Small intestine (tissue), 7 donors: ENCODE measurements at regions not wholly inside any gene's neighbourhood (a gene's known extent, or its start where the extent isn't known, plus 50 kb on each side); places are given as distances from the start of the nearest gene placed in this dataset.

ENCODE experiments used
- DNase-seq, 2 donors: peaks; one replicate each; pipeline versions ENCODE4 v3.0.0 to v3.0.0-alpha.2; 2013
- FAIRE-seq: peaks from 2 replicates; lab custom pipeline; 2012; peaks lifted over from hg19 to GRCh38; lab: Jason Lieb, UNC
- H3K27ac ChIP-seq, 3 donors: one replicate each; pipeline ENCODE4 v1.5.1; 2013; ENCODE audit warnings: low read length in 2 of 3, mild to moderate bottlenecking in 2 of 3, control low read depth in 1 of 3, inconsistent platforms in 1 of 3, low read depth in 1 of 3, moderate library complexity in 1 of 3
- H3K27me3 ChIP-seq, 3 donors: one replicate each; pipeline ENCODE4 v1.6.1; 2013; ENCODE audit warnings: low read length in 3 of 3, inconsistent platforms in 1 of 3; ENCODE audit not compliant: control insufficient read depth in 3 of 3, insufficient read depth in 3 of 3
- H3K36me3 ChIP-seq, 3 donors: one replicate each; pipeline ENCODE4 v1.6.1; 2013; ENCODE audit warnings: low read length in 3 of 3, inconsistent platforms in 1 of 3, low read depth in 1 of 3, mild to moderate bottlenecking in 1 of 3, moderate library complexity in 1 of 3; ENCODE audit not compliant: control insufficient read depth in 3 of 3, insufficient read depth in 2 of 3
- H3K4me1 ChIP-seq, 3 donors: one replicate each; pipeline ENCODE4 v1.6.1; 2013; ENCODE audit warnings: low read length in 2 of 3, inconsistent platforms in 1 of 3, low read depth in 1 of 3, mild to moderate bottlenecking in 1 of 3, moderate library complexity in 1 of 3; ENCODE audit not compliant: control insufficient read depth in 3 of 3, insufficient read depth in 2 of 3
- H3K4me3 ChIP-seq, 3 donors: one replicate each; pipeline ENCODE4 v1.5.1; 2013; ENCODE audit warnings: low read length in 3 of 3, control low read depth in 1 of 3, inconsistent platforms in 1 of 3, low read depth in 1 of 3, mild to moderate bottlenecking in 1 of 3, moderate library complexity in 1 of 3
- H3K9me3 ChIP-seq, 2 donors: one replicate each; pipeline ENCODE4 v1.6.1; 2013; ENCODE audit warnings: low read depth in 1 of 2, low read length in 1 of 2; ENCODE audit not compliant: control insufficient read depth in 2 of 2, insufficient read depth in 1 of 2
- WGBS, 3 donors: extraction: QIAGEN DNeasy Blood & Tissue Kit; methylation state at CpG; one replicate each; pipeline ENCODE4 v1.1.7; 2013; 5-methylcytosine and 5-hydroxymethylcytosine counted together
- donor health status: healthy with polysubstance abuse.
- donor health status: control.
- donor health status: control.
- donor health status: Bipolar disorder and iron deficiency.
- donor health status: healthy.

DNA sequence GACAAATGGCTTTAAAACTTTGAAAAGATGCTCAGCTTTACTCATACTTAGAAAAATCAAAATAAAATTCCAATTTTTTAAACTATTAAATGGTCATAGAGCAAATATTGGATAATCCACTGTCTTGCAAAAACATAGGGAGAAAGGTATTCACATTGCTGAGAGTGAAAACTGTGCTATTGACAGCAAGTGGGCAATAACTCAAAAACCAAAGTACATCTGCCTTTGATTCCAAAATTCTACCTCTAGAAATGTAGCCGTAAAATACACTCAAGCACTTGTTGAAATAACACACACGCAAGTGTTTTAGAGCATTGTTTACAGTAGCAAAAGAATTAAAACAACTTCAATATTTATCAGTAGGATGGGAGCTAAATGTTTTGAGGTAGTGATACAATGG, 210.6 kb upstream of the HS3ST3A1 start:
- WGBS, 3 donors: 85 to 97% (median 92%) methylated on average over 2 of the region's 2 CpGs
- Histone ChIP-seq H3K9me3 (peaks cover 0 to 1% of the 10 kb centered on the region in 2 donors), H3K4me3 (no peak overlapping the region), H3K27me3 (no peaks in the 10 kb centered on the region), H3K36me3 (no peaks in the 10 kb centered on the region), H3K4me1 (no peaks in the 10 kb centered on the region), H3K27ac (no peak overlapping the region)
- FAIRE-seq: no peak
- no peak for DNase-seq

- Histone ChIP-seq H3K9me3 (peaks cover 0 to 1% of the 10 kb centered on the region in 2 donors), H3K27me3 (no peaks in the 10 kb centered on the region), H3K4me3 (no peak overlapping the region), H3K27ac (no peak overlapping the region), H3K4me1 (no peaks in the 10 kb centered on the region), H3K36me3 (no peaks in the 10 kb centered on the region)
- FAIRE-seq (no peak), DNase-seq (no peak)
- 64 to 68% (median 64%) methylated on average over 17 of the region's 17 CpGs for WGBS, 3 donors
Measured at GRCh38 chr17:13813347-13814240, 211.9 kb upstream of the HS3ST3A1 start.

DNA sequence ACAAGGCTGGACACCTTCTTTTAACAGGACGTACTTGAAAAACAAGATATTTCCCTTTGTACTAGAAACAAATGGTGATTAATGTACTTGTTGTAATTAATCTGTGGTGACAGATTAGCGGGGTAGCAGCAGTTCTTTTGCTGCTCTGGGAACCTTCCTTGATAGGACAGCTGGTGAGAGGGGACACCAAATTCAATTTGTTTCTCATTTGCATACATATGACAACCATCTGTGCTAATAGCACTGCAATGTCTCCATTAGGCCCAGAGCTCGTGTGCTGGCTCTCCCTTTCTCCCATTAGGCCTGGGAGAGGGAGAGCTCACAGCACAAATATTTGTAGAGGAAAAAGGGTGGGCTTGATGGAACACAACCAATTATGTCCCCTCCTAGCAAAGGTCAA, 221.0 kb upstream of the HS3ST3A1 start:
- Histone ChIP-seq H3K9me3 (no peaks in the 10 kb centered on the region), H3K27ac (no peak overlapping the region), H3K4me1 (no peaks in the 10 kb centered on the region), H3K27me3 (no peaks in the 10 kb centered on the region), H3K4me3 (no peak overlapping the region), H3K36me3 (no peaks in the 10 kb centered on the region)
- no peak for DNase-seq
- WGBS, 3 donors: 50 to 68% (median 57%) methylated on average over 3 of the region's 3 CpGs
- FAIRE-seq: no peak

DNA sequence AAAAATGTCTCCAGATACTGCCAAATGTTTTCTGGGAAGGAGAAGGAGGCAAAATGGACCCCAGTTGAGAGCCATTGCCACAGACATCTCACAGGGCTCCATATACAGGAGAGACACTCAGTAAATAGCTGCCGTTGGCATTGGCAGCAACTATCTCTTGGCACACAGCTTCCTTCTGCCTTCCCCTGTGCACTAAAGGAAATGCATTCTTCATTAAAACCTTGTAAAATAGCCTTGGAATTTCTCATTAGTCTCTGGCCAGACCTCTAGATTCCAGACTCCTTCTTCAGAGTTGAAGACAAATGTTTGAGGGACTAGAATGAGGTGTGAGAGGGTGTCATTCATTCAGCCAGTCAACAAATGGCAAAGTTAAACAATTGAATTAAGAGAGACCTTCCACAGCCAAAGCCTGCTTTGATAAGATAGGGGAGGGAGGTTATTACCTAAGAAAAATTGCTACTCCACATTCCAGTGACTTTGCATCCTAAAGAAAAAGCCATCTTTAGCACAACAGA, 223.9 kb upstream of the HS3ST3A1 start:
- Histone ChIP-seq H3K4me1 (no peaks in the 10 kb centered on the region), H3K4me3 (no peak overlapping the region), H3K36me3 (no peaks in the 10 kb centered on the region), H3K27me3 (no peaks in the 10 kb centered on the region), H3K27ac (no peak overlapping the region), H3K9me3 (no peaks in the 10 kb centered on the region)
- no peak for FAIRE-seq
- DNase-seq: no peak
- WGBS, 3 donors: 65 to 85% (median 78%) methylated on average over 1 of the region's 1 CpG

GRCh38 chr17:13827118-13827517, 225.4 kb upstream of the HS3ST3A1 start:
- WGBS, 3 donors: 55 to 85% (median 83%) methylated on average over 3 of the region's 3 CpGs
- no peaks in the 10 kb centered on the region for H3K4me1 ChIP-seq
- DNase-seq (no peak), FAIRE-seq (no peak)
- H3K36me3 ChIP-seq: no peaks in the 10 kb centered on the region
- H3K9me3 ChIP-seq: no peaks in the 10 kb centered on the region
- H3K27ac ChIP-seq: no peak overlapping the region
- no peaks in the 10 kb centered on the region for H3K27me3 ChIP-seq
- H3K4me3 ChIP-seq: no peak overlapping the region

DNA sequence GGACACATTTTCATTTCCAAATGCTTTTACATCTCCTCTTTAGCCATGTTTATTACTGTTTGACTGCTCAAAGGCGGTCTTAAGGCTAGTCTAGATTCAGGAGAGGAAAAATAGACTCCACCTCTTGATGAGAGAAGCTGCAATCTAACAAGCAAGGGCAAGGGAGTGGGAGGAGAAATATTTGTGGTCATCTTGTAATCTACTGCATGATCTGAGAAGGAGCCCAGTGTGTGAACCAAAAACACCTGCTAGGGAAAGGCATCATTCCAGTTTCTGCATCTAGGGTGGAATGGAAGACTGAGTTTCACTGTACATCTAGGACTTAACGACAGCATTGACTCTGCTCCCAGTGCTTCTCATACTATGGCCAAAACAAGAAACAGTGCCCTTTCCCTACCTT, 232.2 kb upstream of the HS3ST3A1 start:
- FAIRE-seq: no peak
- H3K9me3 ChIP-seq: no peaks in the 10 kb centered on the region
- no peaks in the 10 kb centered on the region for H3K4me1 ChIP-seq
- DNase-seq: no peak
- H3K36me3 ChIP-seq: no peaks in the 10 kb centered on the region
- no peak overlapping the region for H3K27ac ChIP-seq
- no peaks in the 10 kb centered on the region for H3K27me3 ChIP-seq
- 82 to 86% (median 84%) methylated on average over 2 of the region's 2 CpGs for WGBS, 3 donors
- H3K4me3 ChIP-seq: no peak overlapping the region

DNA sequence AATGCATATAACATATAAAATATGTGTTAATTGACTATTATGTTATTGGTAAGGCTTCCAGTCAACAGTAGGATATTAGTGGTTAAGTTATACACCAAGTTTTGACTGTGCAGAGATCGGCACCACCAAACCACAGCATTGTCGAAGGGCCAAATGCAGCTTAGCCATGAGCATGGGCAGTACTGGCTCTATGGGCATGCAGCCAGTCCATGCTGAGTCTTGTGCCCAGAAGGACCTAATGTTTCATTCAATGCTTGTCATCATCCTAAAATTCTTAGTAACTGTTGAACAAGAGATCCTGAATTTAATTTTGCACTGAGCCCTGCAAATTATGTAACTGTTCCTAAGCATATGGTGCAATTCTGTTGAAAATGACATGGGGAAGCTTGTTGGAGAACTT, 233.4 kb upstream of the HS3ST3A1 start:
- Histone ChIP-seq H3K27ac (no peak overlapping the region), H3K9me3 (no peaks in the 10 kb centered on the region)

DNA sequence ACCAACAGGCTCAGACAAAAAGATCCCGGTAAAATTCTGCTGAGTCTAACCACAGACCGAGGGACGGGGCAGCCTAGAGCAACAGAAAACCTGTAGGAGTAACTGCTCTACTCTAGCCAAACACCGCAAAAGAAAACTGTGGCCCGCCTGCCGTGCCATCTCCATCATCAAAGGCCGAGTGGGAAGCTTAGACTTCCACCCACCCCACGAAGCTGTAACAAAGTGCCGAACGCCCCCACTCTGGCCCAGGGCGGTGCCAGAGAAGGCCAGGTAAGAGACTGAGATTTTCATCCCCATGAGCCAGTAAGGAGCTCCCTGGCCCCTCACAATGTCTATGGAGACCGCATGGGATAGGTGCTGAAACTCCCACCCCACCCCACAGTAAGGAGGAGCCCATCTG, 231.9 kb upstream of the COX10 start:
- H3K36me3 ChIP-seq: no peaks in the 10 kb centered on the region
- 93% methylated on average over 12 of the region's 12 CpGs for WGBS, 3 donors
- no peaks in the 10 kb centered on the region for H3K4me1 ChIP-seq
- FAIRE-seq: no peak
- H3K4me3 ChIP-seq: no peak overlapping the region
- no peaks in the 10 kb centered on the region for H3K9me3 ChIP-seq
- DNase-seq: no peak
- no peak overlapping the region for H3K27ac ChIP-seq
- H3K27me3 ChIP-seq: no peaks in the 10 kb centered on the region

More for the DNA sequence above, 233.4 kb upstream of the HS3ST3A1 start:
- no peak for FAIRE-seq
- no peaks in the 10 kb centered on the region for H3K36me3 ChIP-seq
- WGBS, 3 donors: 85 to 95% (median 91%) methylated on average over 2 of the region's 2 CpGs
- DNase-seq: no peak
- H3K4me3 ChIP-seq: no peak overlapping the region
- H3K4me1 ChIP-seq: no peaks in the 10 kb centered on the region
- H3K27me3 ChIP-seq: no peaks in the 10 kb centered on the region
